ENCODE measurements at regions not wholly inside any gene's neighbourhood (a gene's known extent, or its start where the extent isn't known, plus 50 kb on each side); places are given as distances from the start of the nearest gene placed in this dataset.

GRCh38 chr15:26438316-26438715 lies 334.6 kb downstream of the GABRB3 start:
- Mint-ChIP-seq H3K4me1 (ENCODE audit: low read depth) (no peaks in the 10 kb centered on the region), H3K27me3 (ENCODE audit: low read depth) (no peaks in the 10 kb centered on the region)

GRCh38 chr15:26433818-26434217 lies 339.0 kb downstream of the GABRB3 start:
- H3K27ac Mint-ChIP-seq: no peak overlapping the region
- no peak for ATAC-seq (replicated peaks in 1 of 2)
- H3K9me3 Mint-ChIP-seq: peaks cover 2 to 8% of the 10 kb centered on the region in 2 donors
- no peaks in the 10 kb centered on the region for H3K4me1 Mint-ChIP-seq (ENCODE audit: low read depth)
- no peak overlapping the region for H3K4me3 Mint-ChIP-seq
- H3K36me3 Mint-ChIP-seq (ENCODE audit: insufficient read depth in 2 of 2): peaks cover 0 to 5% of the 10 kb centered on the region in 2 donors
- no peak for DNase-seq
- H3K27me3 Mint-ChIP-seq (ENCODE audit: low read depth): no peaks in the 10 kb centered on the region

More at GRCh38 chr15:26438316-26438715, 334.6 kb downstream of the GABRB3 start:
- no peak for DNase-seq
- Mint-ChIP-seq H3K9me3 (peaks cover 5 to 8% of the 10 kb centered on the region in 2 donors), H3K36me3 (ENCODE audit: insufficient read depth in 2 of 2) (peaks cover 0 to 1% of the 10 kb centered on the region in 2 donors), H3K27ac (no peak overlapping the region), H3K4me3 (no peak overlapping the region)
- ATAC-seq (replicated peaks in 1 of 2): no peak

- peaks cover 0 to 5% of the 10 kb centered on the region in 2 donors for H3K36me3 Mint-ChIP-seq (ENCODE audit: insufficient read depth in 2 of 2)
- no peak overlapping the region for H3K4me3 Mint-ChIP-seq
- no peaks in the 10 kb centered on the region for H3K4me1 Mint-ChIP-seq (ENCODE audit: low read depth)
- H3K27me3 Mint-ChIP-seq (ENCODE audit: low read depth): no peaks in the 10 kb centered on the region
- no peak for ATAC-seq (replicated peaks in 1 of 2)
- no peak overlapping the region for H3K27ac Mint-ChIP-seq
- DNase-seq: no peak
- H3K9me3 Mint-ChIP-seq: peaks cover 2 to 6% of the 10 kb centered on the region in 2 donors
Measured at GRCh38 chr15:26433060-26433459, 339.8 kb downstream of the GABRB3 start.

- ATAC-seq (replicated peaks in 1 of 2) (no peak), DNase-seq (no peak)
- Mint-ChIP-seq H3K9me3 (peaks cover 6 to 9% of the 10 kb centered on the region in 2 donors), H3K27me3 (ENCODE audit: low read depth) (no peaks in the 10 kb centered on the region), H3K36me3 (ENCODE audit: insufficient read depth in 2 of 2) (no peaks in the 10 kb centered on the region), H3K4me1 (ENCODE audit: low read depth) (no peaks in the 10 kb centered on the region), H3K27ac (no peak overlapping the region), H3K4me3 (no peak overlapping the region)
Measured at GRCh38 chr15:26421065-26421464, 351.8 kb downstream of the GABRB3 start.

- Mint-ChIP-seq H3K4me3 (no peak overlapping the region), H3K36me3 (ENCODE audit: insufficient read depth in 2 of 2) (no peaks in the 10 kb centered on the region), H3K4me1 (ENCODE audit: low read depth) (no peaks in the 10 kb centered on the region), H3K27me3 (ENCODE audit: low read depth) (no peaks in the 10 kb centered on the region), H3K9me3 (peaks cover 0 to 2% of the 10 kb centered on the region in 2 donors), H3K27ac (no peak overlapping the region)
- no peak for DNase-seq
- ATAC-seq (replicated peaks in 1 of 2): no peak
Measured at GRCh38 chr15:26395624-26396023, 377.2 kb downstream of the GABRB3 start.

GRCh38 chr15:26394801-26395200 lies 378.1 kb downstream of the GABRB3 start:
- no peaks in the 10 kb centered on the region for H3K27me3 Mint-ChIP-seq (ENCODE audit: low read depth)
- H3K9me3 Mint-ChIP-seq: peaks cover 0 to 2% of the 10 kb centered on the region in 2 donors
- no peak overlapping the region for H3K4me3 Mint-ChIP-seq
- no peaks in the 10 kb centered on the region for H3K4me1 Mint-ChIP-seq (ENCODE audit: low read depth)
- no peak for ATAC-seq (replicated peaks in 1 of 2)
- DNase-seq: no peak
- no peaks in the 10 kb centered on the region for H3K36me3 Mint-ChIP-seq (ENCODE audit: insufficient read depth in 2 of 2)
- H3K27ac Mint-ChIP-seq: no peak overlapping the region

- no peaks in the 10 kb centered on the region for H3K27me3 Mint-ChIP-seq (ENCODE audit: low read depth)
- no peaks in the 10 kb centered on the region for H3K36me3 Mint-ChIP-seq (ENCODE audit: insufficient read depth in 2 of 2)
- H3K27ac Mint-ChIP-seq: no peak overlapping the region
- no peak for ATAC-seq (replicated peaks in 1 of 2)
- DNase-seq: no peak
- no peak overlapping the region for H3K4me3 Mint-ChIP-seq
- peaks cover 0 to 2% of the 10 kb centered on the region in 2 donors for H3K9me3 Mint-ChIP-seq
- H3K4me1 Mint-ChIP-seq (ENCODE audit: low read depth): no peaks in the 10 kb centered on the region
Measured at GRCh38 chr15:26392956-26393355, 379.9 kb downstream of the GABRB3 start.

- H3K4me3 Mint-ChIP-seq: no peak overlapping the region
- no peaks in the 10 kb centered on the region for H3K27me3 Mint-ChIP-seq (ENCODE audit: low read depth)
- no peaks in the 10 kb centered on the region for H3K36me3 Mint-ChIP-seq (ENCODE audit: insufficient read depth in 2 of 2)
- ATAC-seq (replicated peaks in 1 of 2) (no peak), DNase-seq (no peak)
- H3K4me1 Mint-ChIP-seq (ENCODE audit: low read depth): no peaks in the 10 kb centered on the region
- peaks cover 0 to 2% of the 10 kb centered on the region in 2 donors for H3K9me3 Mint-ChIP-seq
- H3K27ac Mint-ChIP-seq: no peak overlapping the region
Measured at GRCh38 chr15:26391567-26392194, 381.2 kb downstream of the GABRB3 start.

GRCh38 chr15:26382444-26383072 lies 390.3 kb downstream of the GABRB3 start:
- H3K36me3 Mint-ChIP-seq (ENCODE audit: insufficient read depth in 2 of 2): peaks cover 2 to 3% of the 10 kb centered on the region in 2 donors
- H3K4me3 Mint-ChIP-seq: no peak overlapping the region
- no peak for DNase-seq
- no peak for ATAC-seq (replicated peaks in 1 of 2)
- no peak overlapping the region for H3K27ac Mint-ChIP-seq
- no peaks in the 10 kb centered on the region for H3K27me3 Mint-ChIP-seq (ENCODE audit: low read depth)
- peaks cover 2 to 10% of the 10 kb centered on the region in 2 donors for H3K9me3 Mint-ChIP-seq
- H3K4me1 Mint-ChIP-seq (ENCODE audit: low read depth): no peaks in the 10 kb centered on the region

- peaks cover 3 to 4% of the 10 kb centered on the region in 2 donors for H3K36me3 Mint-ChIP-seq (ENCODE audit: insufficient read depth in 2 of 2)
- H3K27ac Mint-ChIP-seq: no peak overlapping the region
- no peaks in the 10 kb centered on the region for H3K4me1 Mint-ChIP-seq (ENCODE audit: low read depth)
- ATAC-seq (replicated peaks in 1 of 2) (no peak), DNase-seq (no peak)
- no peaks in the 10 kb centered on the region for H3K27me3 Mint-ChIP-seq (ENCODE audit: low read depth)
- peaks cover 11 to 16% of the 10 kb centered on the region in 2 donors for H3K9me3 Mint-ChIP-seq
- H3K4me3 Mint-ChIP-seq: no peak overlapping the region
Measured at GRCh38 chr15:26378304-26378703, 394.6 kb downstream of the GABRB3 start.

- DNase-seq (no peak), ATAC-seq (replicated peaks in 1 of 2) (no peak)
- H3K27me3 Mint-ChIP-seq (ENCODE audit: low read depth): no peaks in the 10 kb centered on the region
- H3K4me1 Mint-ChIP-seq (ENCODE audit: low read depth): no peaks in the 10 kb centered on the region
- no peak overlapping the region for H3K27ac Mint-ChIP-seq
- no peak overlapping the region for H3K4me3 Mint-ChIP-seq
- H3K9me3 Mint-ChIP-seq: peaks cover 11 to 16% of the 10 kb centered on the region in 2 donors
- peaks cover 4 to 6% of the 10 kb centered on the region in 2 donors for H3K36me3 Mint-ChIP-seq (ENCODE audit: insufficient read depth in 2 of 2)
Measured at GRCh38 chr15:26376243-26376642, 396.6 kb downstream of the GABRB3 start.

GRCh38 chr15:26374806-26375205 lies 398.1 kb downstream of the GABRB3 start:
- no peaks in the 10 kb centered on the region for H3K27me3 Mint-ChIP-seq (ENCODE audit: low read depth)
- ATAC-seq (replicated peaks in 1 of 2) (no peak), DNase-seq (no peak)
- no peak overlapping the region for H3K27ac Mint-ChIP-seq
- H3K36me3 Mint-ChIP-seq (ENCODE audit: insufficient read depth in 2 of 2): peaks cover 6% of the 10 kb centered on the region in 2 donors
- H3K9me3 Mint-ChIP-seq: peaks cover 13 to 18% of the 10 kb centered on the region in 2 donors
- no peak overlapping the region for H3K4me3 Mint-ChIP-seq
- H3K4me1 Mint-ChIP-seq (ENCODE audit: low read depth): no peaks in the 10 kb centered on the region

GRCh38 chr15:26372706-26373105 lies 400.2 kb downstream of the GABRB3 start:
- Mint-ChIP-seq H3K4me1 (ENCODE audit: low read depth) (no peaks in the 10 kb centered on the region), H3K27me3 (ENCODE audit: low read depth) (no peaks in the 10 kb centered on the region), H3K36me3 (ENCODE audit: insufficient read depth in 2 of 2) (peaks cover 2 to 4% of the 10 kb centered on the region in 2 donors), H3K4me3 (no peak overlapping the region), H3K9me3 (peaks cover 9 to 13% of the 10 kb centered on the region in 2 donors), H3K27ac (no peak overlapping the region)
- no peak for ATAC-seq (replicated peaks in 1 of 2)
- DNase-seq: no peak

GRCh38 chr15:26365077-26365476 lies 407.8 kb downstream of the GABRB3 start:
- H3K36me3 Mint-ChIP-seq (ENCODE audit: insufficient read depth in 2 of 2): no peaks in the 10 kb centered on the region
- H3K9me3 Mint-ChIP-seq: peaks cover 4 to 8% of the 10 kb centered on the region in 2 donors
- ATAC-seq (replicated peaks in 1 of 2): no peak
- H3K4me3 Mint-ChIP-seq: no peak overlapping the region
- no peaks in the 10 kb centered on the region for H3K27me3 Mint-ChIP-seq (ENCODE audit: low read depth)
- DNase-seq: no peak
- H3K27ac Mint-ChIP-seq: no peak overlapping the region
- no peaks in the 10 kb centered on the region for H3K4me1 Mint-ChIP-seq (ENCODE audit: low read depth)
